IMR-90 (cell line): ENCODE measurements at regions not wholly inside any gene's neighbourhood (a gene's known extent, or its start where the extent isn't known, plus 50 kb on each side); places are given as distances from the start of the nearest gene placed in this dataset.

Source experiments
- ATAC-seq: fragments of 200-7000 bp; cut with Tn5 transposase; 2 replicates; pipeline ENCODE4 v1.9.1; 2020; ENCODE audit warnings: low read depth, mild to moderate bottlenecking, moderate library complexity
- BruUV-seq: library from RNA; stranded (reverse); fragments of 400-500 nt; replicated peaks from 2 replicates; lab custom pipeline; 2021; lab: Mats Ljungman, UMichigan
- CTCF ChIA-PET: fragments of 300-600 bp; formaldehyde crosslinking; extraction: SDS; loops from one replicate; lab custom pipeline; 2021; ENCODE audit warnings: antibody characterized with exemption; lab: Yijun Ruan, JAX
- POLR2A ChIA-PET: fragments of 300-600 bp; sonication (Branson Sonifier 250); formaldehyde crosslinking; loops from one replicate; lab custom pipeline; 2022; ENCODE audit warnings: antibody characterized with exemption; ENCODE audit not compliant: unreplicated experiment; lab: Charles Lee
- DNase-seq: peaks from one replicate; pipeline ENCODE4 v3.0.0; 2013
- H2AFZ ChIP-seq: replicated peaks from 2 replicates; pipeline ENCODE3; 2013; ENCODE audit warnings: low read length, mild to moderate bottlenecking; ENCODE audit not compliant: poor library complexity
- H2AK5ac ChIP-seq: 2 replicates; pipeline ENCODE4 v1.6.1; 2013; ENCODE audit warnings: low read depth, low read length, inconsistent platforms
- H2AK9ac ChIP-seq: replicated peaks from 2 replicates; pipeline ENCODE3; 2013; ENCODE audit warnings: mild to moderate bottlenecking, low read depth, low read length, moderate library complexity; ENCODE audit not compliant: poor library complexity
- H2BK120ac ChIP-seq: 2 replicates; pipeline ENCODE4 v1.6.1; 2013; ENCODE audit warnings: low read depth, low read length, inconsistent platforms
- H2BK15ac ChIP-seq: 3 replicates; pipeline ENCODE4 v1.6.1; 2013; ENCODE audit warnings: low read depth, low read length, inconsistent platforms
- H2BK20ac ChIP-seq: 2 replicates; pipeline ENCODE4 v1.6.1; 2013; ENCODE audit warnings: low read depth, mild to moderate bottlenecking, inconsistent platforms, low read length, moderate library complexity
- H2BK5ac ChIP-seq: 2 replicates; pipeline ENCODE4 v1.6.1; 2013; ENCODE audit warnings: mild to moderate bottlenecking, low read depth, low read length, inconsistent platforms; ENCODE audit not compliant: poor library complexity, severe bottlenecking
- H3K14ac ChIP-seq: replicated peaks from 2 replicates; pipeline ENCODE4 v1.6.1; 2013; ENCODE audit warnings: low read depth, low read length, inconsistent platforms
- H3K18ac ChIP-seq: 2 replicates; pipeline ENCODE4 v1.6.1; 2013; ENCODE audit warnings: low read depth, low read length, control low read depth
- H3K23ac ChIP-seq: 2 replicates; pipeline ENCODE4 v1.6.1; 2013; ENCODE audit warnings: low read depth, low read length, inconsistent platforms
- H3K27ac ChIP-seq: 2 replicates; pipeline ENCODE4 v1.5.1; 2013; ENCODE audit warnings: mild to moderate bottlenecking, control low read depth, low read length; ENCODE audit not compliant: insufficient read depth
- H3K27me3 ChIP-seq: 2 replicates; pipeline ENCODE4 v1.6.1; 2013; ENCODE audit warnings: low read length; ENCODE audit not compliant: control insufficient read depth, insufficient read depth
- H3K36me3 ChIP-seq: 2 replicates; pipeline ENCODE4 v1.6.1; 2013; ENCODE audit warnings: low read length, mixed read lengths; ENCODE audit not compliant: control insufficient read depth, insufficient read depth
- H3K4ac ChIP-seq: 2 replicates; pipeline ENCODE4 v1.6.1; 2013; ENCODE audit warnings: low read depth, low read length, inconsistent platforms
- H3K4me1 ChIP-seq: 2 replicates; pipeline ENCODE4 v1.6.1; 2013; ENCODE audit warnings: low read length, mixed read lengths; ENCODE audit not compliant: control insufficient read depth, insufficient read depth
- H3K4me2 ChIP-seq: 2 replicates; pipeline ENCODE4 v1.6.1; 2013; ENCODE audit warnings: low read depth, mild to moderate bottlenecking, control low read depth, low read length, moderate library complexity
- H3K4me3 ChIP-seq: 2 replicates; pipeline ENCODE4 v1.5.1; 2013; ENCODE audit warnings: low read depth, mild to moderate bottlenecking, control low read depth, low read length, moderate library complexity; ENCODE audit not compliant: insufficient read depth
- H3K56ac ChIP-seq: 2 replicates; pipeline ENCODE4 v1.6.1; 2013; ENCODE audit warnings: low read length, inconsistent platforms; ENCODE audit not compliant: insufficient read depth; ENCODE audit errors: extremely low read depth
- H3K79me1 ChIP-seq, 2 experiments: 2 replicates each; pipeline ENCODE4 v1.6.1; 2013; ENCODE audit warnings: low read length in 2 of 2, inconsistent platforms in 1 of 2, low read depth in 1 of 2
- H3K9ac ChIP-seq: 2 replicates; pipeline ENCODE4 v1.6.1; 2013; ENCODE audit warnings: low read depth, low read length, control low read depth
- H3K9me1 ChIP-seq: 2 replicates; pipeline ENCODE4 v1.6.1; 2013; ENCODE audit warnings: low read length, inconsistent platforms; ENCODE audit not compliant: insufficient read depth
- H3K9me3 ChIP-seq: 2 replicates; pipeline ENCODE4 v1.6.1; 2013; ENCODE audit warnings: low read length; ENCODE audit not compliant: control insufficient read depth, insufficient read depth
- H4K20me1 ChIP-seq: 2 replicates; pipeline ENCODE4 v1.6.1; 2013; ENCODE audit warnings: low read length, inconsistent platforms; ENCODE audit not compliant: insufficient read depth
- H4K5ac ChIP-seq: 2 replicates; pipeline ENCODE4 v1.6.1; 2013; ENCODE audit warnings: mild to moderate bottlenecking, low read depth, low read length, control low read depth
- H4K8ac ChIP-seq, 2 experiments: 2 replicates each; pipeline ENCODE4 v1.6.1; 2013; ENCODE audit warnings: low read depth in 2 of 2, low read length in 2 of 2, control low read depth in 1 of 2, inconsistent platforms in 1 of 2
- H4K91ac ChIP-seq: 2 replicates; pipeline ENCODE4 v1.6.1; 2013; ENCODE audit warnings: low read depth, low read length, inconsistent platforms; ENCODE audit not compliant: insufficient read depth
- POLR2A ChIP-seq: IDR thresholded peaks from 2 replicates; pipeline ENCODE4 v1.6.1; 2012; ENCODE audit warnings: mild to moderate bottlenecking, low read depth, low read length
- WGBS, 2 experiments: methylation state at CpG; one replicate each; pipeline versions ENCODE4 v1.1.5 to v1.1.7; 2013; ENCODE audit warnings: missing lambda C conversion rate in 2 of 2; ENCODE audit not compliant: insufficient read length in 1 of 2; ENCODE audit errors: extremely low coverage in 2 of 2; 5-methylcytosine and 5-hydroxymethylcytosine counted together
- dilution Hi-C: fragments of 300-500 bp; cut with HindIII; formaldehyde crosslinking; loops from one replicate; pipeline ENCODE4 v1.14.3; 2018; ENCODE audit warnings: low sequenced_read_pairs; ENCODE audit not compliant: unreplicated experiment
- in situ Hi-C: fragments of 300-500 bp; cut with MboI; formaldehyde crosslinking; loops from 3 replicates; pipeline ENCODE4 v1.14.3; 2019; ENCODE audit warnings: low sequenced_read_pairs, inconsistent platforms, mixed read lengths
- intact Hi-C: fragments of 100-400 bp; cut with micrococcal nuclease; formaldehyde crosslinking; loops from 2 replicates; pipeline ENCODE4 v1.10.0; 2022

GRCh38 chr9:13673348-13673747, 393.9 kb upstream of the MPDZ start:
- Histone ChIP-seq H3K4me3 (no peak overlapping the region), H3K9ac (no peak overlapping the region), H2BK15ac (no peak overlapping the region), H3K4me1 (no peaks in the 10 kb centered on the region), H3K4ac (no peak overlapping the region), H2BK20ac (no peak overlapping the region), H2AK9ac (no peak overlapping the region), H2AK5ac (no peak overlapping the region), H3K79me1 (no peaks in the 10 kb centered on the region), H4K8ac (no peak overlapping the region), H4K20me1 (no peaks in the 10 kb centered on the region), H3K23ac (no peak overlapping the region), H4K5ac (no peak overlapping the region), H3K14ac (no peak overlapping the region), H2BK5ac (no peak overlapping the region), H3K27me3 (no peaks in the 10 kb centered on the region), H3K27ac (no peak overlapping the region), H3K18ac (no peak overlapping the region), H4K91ac (no peak overlapping the region), H3K56ac (no peak overlapping the region), H2AFZ (no peak overlapping the region), H3K36me3 (no peaks in the 10 kb centered on the region), H3K9me3 (no peaks in the 10 kb centered on the region), H3K4me2 (no peak overlapping the region), H2BK120ac (no peak overlapping the region), H3K9me1 (no peaks in the 10 kb centered on the region)
- dilution Hi-C loops = no loop called here
- BruUV-seq = no TSS peak
- POLR2A ChIA-PET = no interaction called here
- intact Hi-C loops = no loop called here
- no peak for TF ChIP-seq POLR2A
- DNase-seq (no peak), ATAC-seq (no peak)
- in situ Hi-C loops = no loop called here
- CTCF ChIA-PET = no interaction called here
- no CpG with 5 or more reads among the region's 3 CpGs for WGBS, 2 experiments
